Mammary epithelial cell (primary cell): ENCODE measurements at regions not wholly inside any gene's neighbourhood (a gene's known extent, or its start where the extent isn't known, plus 50 kb on each side); places are given as distances from the start of the nearest gene placed in this dataset.

ENCODE experiments used
- EZH2 ChIP-seq: IDR thresholded peaks from 2 replicates; pipeline ENCODE4 v1.6.1; 2012; ENCODE audit warnings: low read length, inconsistent platforms, borderline replicate concordance
- TF ChIP-seq, protein P1 (sequence below), 2 donors: IDR thresholded peaks in 1 of 2; conservative IDR thresholded peaks in 1 of 2; 2 replicates each; pipeline ENCODE4 v1.5.1; 2011 to 2012; ENCODE audit warnings: inconsistent platforms in 2 of 2, low read length in 2 of 2, mild to moderate bottlenecking in 2 of 2, control low read depth in 1 of 2, low read depth in 1 of 2; ENCODE audit not compliant: insufficient read depth in 1 of 2; ENCODE audit errors: extremely low read depth in 1 of 2

- TF ChIP-seq, protein P1, sequence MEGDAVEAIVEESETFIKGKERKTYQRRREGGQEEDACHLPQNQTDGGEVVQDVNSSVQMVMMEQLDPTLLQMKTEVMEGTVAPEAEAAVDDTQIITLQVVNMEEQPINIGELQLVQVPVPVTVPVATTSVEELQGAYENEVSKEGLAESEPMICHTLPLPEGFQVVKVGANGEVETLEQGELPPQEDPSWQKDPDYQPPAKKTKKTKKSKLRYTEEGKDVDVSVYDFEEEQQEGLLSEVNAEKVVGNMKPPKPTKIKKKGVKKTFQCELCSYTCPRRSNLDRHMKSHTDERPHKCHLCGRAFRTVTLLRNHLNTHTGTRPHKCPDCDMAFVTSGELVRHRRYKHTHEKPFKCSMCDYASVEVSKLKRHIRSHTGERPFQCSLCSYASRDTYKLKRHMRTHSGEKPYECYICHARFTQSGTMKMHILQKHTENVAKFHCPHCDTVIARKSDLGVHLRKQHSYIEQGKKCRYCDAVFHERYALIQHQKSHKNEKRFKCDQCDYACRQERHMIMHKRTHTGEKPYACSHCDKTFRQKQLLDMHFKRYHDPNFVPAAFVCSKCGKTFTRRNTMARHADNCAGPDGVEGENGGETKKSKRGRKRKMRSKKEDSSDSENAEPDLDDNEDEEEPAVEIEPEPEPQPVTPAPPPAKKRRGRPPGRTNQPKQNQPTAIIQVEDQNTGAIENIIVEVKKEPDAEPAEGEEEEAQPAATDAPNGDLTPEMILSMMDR (conservative IDR thresholded peaks at IDR 0.05 in 1 of 2, IDR thresholded peaks at IDR 0.05 in 1 of 2; ENCODE audit: extremely low read depth in 1 of 2, insufficient read depth in 1 of 2, low read depth in 1 of 2, low read length in 2 of 2): no peak
- no peak for TF ChIP-seq EZH2
Measured at GRCh38 chr10:2893158-2893845, 174.0 kb upstream of the PFKP start.
